ENCODE measurements at regions not wholly inside any gene's neighbourhood (a gene's known extent, or its start where the extent isn't known, plus 50 kb on each side); places are given as distances from the start of the nearest gene placed in this dataset.

GRCh38 chr11:33567004-33567403 lies 133.6 kb downstream of the C11orf91 start:
- DNase-seq (ENCODE audit: missing footprints): no peak
- ATAC-seq: no peak
- intact Hi-C loops (cut with DNase I): no loop called here

- ATAC-seq: no peak
- no peak for DNase-seq (ENCODE audit: missing footprints)
- intact Hi-C loops (cut with DNase I): no loop called here
Observed at GRCh38 chr11:33564856-33565453, 135.7 kb downstream of the C11orf91 start.

- intact Hi-C loops (cut with DNase I): no loop called here
- DNase-seq (ENCODE audit: missing footprints) (no peak), ATAC-seq (no peak)
Observed at GRCh38 chr11:33560729-33561128, 139.9 kb downstream of the C11orf91 start.

- DNase-seq (ENCODE audit: missing footprints): no peak
- intact Hi-C loops (cut with DNase I): no loop called here
- no peak for ATAC-seq
Observed at GRCh38 chr11:33559567-33559966, 141.1 kb downstream of the C11orf91 start.

GRCh38 chr11:33558097-33558496 lies 142.5 kb downstream of the C11orf91 start:
- ATAC-seq (no peak), DNase-seq (ENCODE audit: missing footprints) (no peak)
- intact Hi-C loops (cut with DNase I): no loop called here

GRCh38 chr11:33557201-33557600 lies 143.4 kb downstream of the C11orf91 start:
- ATAC-seq (no peak), DNase-seq (ENCODE audit: missing footprints) (no peak)
- intact Hi-C loops (cut with DNase I): no loop called here

- ATAC-seq: no peak
- DNase-seq (ENCODE audit: missing footprints): no peak
- intact Hi-C loops (cut with DNase I): no loop called here
Observed at GRCh38 chr11:33554219-33554618, 146.4 kb downstream of the C11orf91 start.

- intact Hi-C loops (cut with DNase I): no loop called here
- DNase-seq (ENCODE audit: missing footprints) (no peak), ATAC-seq (no peak)
Observed at GRCh38 chr11:33553486-33553885, 147.1 kb downstream of the C11orf91 start.

- ATAC-seq (no peak), DNase-seq (ENCODE audit: missing footprints) (no peak)
- intact Hi-C loops (cut with DNase I): no loop called here
Observed at GRCh38 chr11:33552756-33553155, 147.9 kb downstream of the C11orf91 start.

GRCh38 chr11:33551051-33551450 lies 149.6 kb downstream of the C11orf91 start:
- DNase-seq (ENCODE audit: missing footprints): no peak
- no peak for ATAC-seq
- intact Hi-C loops (cut with DNase I): no loop called here

GRCh38 chr11:33549483-33549882 lies 151.1 kb downstream of the C11orf91 start:
- DNase-seq (ENCODE audit: missing footprints) (no peak), ATAC-seq (no peak)
- intact Hi-C loops (cut with DNase I): loop anchor here (5.0 to 10.0 kb wide), 2 partner anchors 278 to 385 kb away; partner anchors contain the start of gene CSTF3

GRCh38 chr11:33545931-33546330 lies 154.7 kb downstream of the C11orf91 start:
- intact Hi-C loops (cut with DNase I): loop anchor here (5.0 to 10.0 kb wide), 2 partner anchors 281 to 381 kb away; partner anchors contain the start of gene CSTF3
- no peak for ATAC-seq

GRCh38 chr11:33544593-33545373 lies 155.8 kb downstream of the C11orf91 start:
- ATAC-seq (no peak), DNase-seq (ENCODE audit: missing footprints) (no peak)
- intact Hi-C loops (cut with DNase I): loop anchor here (5.0 to 10.0 kb wide), 3 partner anchors 198 to 380 kb away; partner anchors contain the start of gene CSTF3

More at GRCh38 chr11:33545931-33546330, 154.7 kb downstream of the C11orf91 start:
- DNase-seq (ENCODE audit: missing footprints): no peak

GRCh38 chr11:33543823-33544222 lies 156.8 kb downstream of the C11orf91 start:
- no peak for ATAC-seq
- intact Hi-C loops (cut with DNase I): loop anchor here (1.0 to 10.0 kb wide), 3 partner anchors 144 to 379 kb away; partner anchors contain the start of gene CSTF3
- DNase-seq (ENCODE audit: missing footprints): no peak

- DNase-seq (ENCODE audit: missing footprints) (no peak), ATAC-seq (no peak)
- intact Hi-C loops (cut with DNase I): loop anchor here (1.0 to 10.0 kb wide), 3 partner anchors 145 to 378 kb away; partner anchors contain the start of gene CSTF3
Observed at GRCh38 chr11:33542921-33543320, 157.7 kb downstream of the C11orf91 start.

GRCh38 chr11:33540946-33541915 lies 159.4 kb downstream of the C11orf91 start:
- intact Hi-C loops (cut with DNase I): loop anchor here (5.0 to 10.0 kb wide), 2 partner anchors 201 to 376 kb away; partner anchors contain the start of gene CSTF3
- DNase-seq (ENCODE audit: missing footprints) (no peak), ATAC-seq (no peak)

- no peak for ATAC-seq
- DNase-seq (ENCODE audit: missing footprints): no peak
- intact Hi-C loops (cut with DNase I): loop anchor here (5.0 to 10.0 kb wide), 2 partner anchors 202 to 376 kb away; partner anchors contain the start of gene CSTF3
Observed at GRCh38 chr11:33540427-33540826, 160.2 kb downstream of the C11orf91 start.

GRCh38 chr11:33539751-33540150 lies 160.9 kb downstream of the C11orf91 start:
- ATAC-seq: peak; percentile 80
- no peak for DNase-seq (ENCODE audit: missing footprints)
- intact Hi-C loops (cut with DNase I): loop anchor here (5.0 to 10.0 kb wide), 2 partner anchors 203 to 375 kb away; partner anchors contain the start of gene CSTF3

- ATAC-seq (no peak), DNase-seq (ENCODE audit: missing footprints) (no peak)
- intact Hi-C loops (cut with DNase I): no loop called here
Observed at GRCh38 chr11:33538726-33539125, 161.9 kb downstream of the C11orf91 start.
